ENCODE measurements at regions not wholly inside any gene's neighbourhood (a gene's known extent, or its start where the extent isn't known, plus 50 kb on each side); places are given as distances from the start of the nearest gene placed in this dataset.

DNA sequence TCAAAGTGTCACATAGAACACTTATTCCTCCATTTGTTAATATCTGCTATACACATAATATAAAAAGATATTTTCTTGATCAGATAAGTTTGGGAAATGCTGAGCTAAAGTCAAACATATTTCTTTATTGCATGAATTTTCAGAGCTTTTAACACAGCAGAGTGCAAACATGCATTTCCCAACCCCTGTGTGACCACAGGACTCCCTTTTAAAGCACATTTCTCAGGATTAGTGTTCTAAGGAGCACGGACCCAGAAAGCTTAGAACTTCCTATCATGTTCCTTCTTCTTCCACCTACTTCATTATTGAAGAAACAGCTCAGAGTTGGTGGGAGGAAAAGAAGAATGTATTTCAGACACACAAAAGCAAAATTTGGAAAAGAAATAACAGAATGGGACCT lies 109.1 kb upstream of the CDC42BPA start:
- TF ChIP-seq, protein P1, sequence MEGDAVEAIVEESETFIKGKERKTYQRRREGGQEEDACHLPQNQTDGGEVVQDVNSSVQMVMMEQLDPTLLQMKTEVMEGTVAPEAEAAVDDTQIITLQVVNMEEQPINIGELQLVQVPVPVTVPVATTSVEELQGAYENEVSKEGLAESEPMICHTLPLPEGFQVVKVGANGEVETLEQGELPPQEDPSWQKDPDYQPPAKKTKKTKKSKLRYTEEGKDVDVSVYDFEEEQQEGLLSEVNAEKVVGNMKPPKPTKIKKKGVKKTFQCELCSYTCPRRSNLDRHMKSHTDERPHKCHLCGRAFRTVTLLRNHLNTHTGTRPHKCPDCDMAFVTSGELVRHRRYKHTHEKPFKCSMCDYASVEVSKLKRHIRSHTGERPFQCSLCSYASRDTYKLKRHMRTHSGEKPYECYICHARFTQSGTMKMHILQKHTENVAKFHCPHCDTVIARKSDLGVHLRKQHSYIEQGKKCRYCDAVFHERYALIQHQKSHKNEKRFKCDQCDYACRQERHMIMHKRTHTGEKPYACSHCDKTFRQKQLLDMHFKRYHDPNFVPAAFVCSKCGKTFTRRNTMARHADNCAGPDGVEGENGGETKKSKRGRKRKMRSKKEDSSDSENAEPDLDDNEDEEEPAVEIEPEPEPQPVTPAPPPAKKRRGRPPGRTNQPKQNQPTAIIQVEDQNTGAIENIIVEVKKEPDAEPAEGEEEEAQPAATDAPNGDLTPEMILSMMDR (conservative IDR thresholded peaks at IDR 0.05; ENCODE audit: low read length): no peak
- H3K4me3 ChIP-seq (ENCODE audit: low read length): no peak overlapping the region
- DNase-seq (ENCODE audit: low read depth): no peak

- no peak for DNase-seq (ENCODE audit: low read depth)
- H3K4me3 ChIP-seq (ENCODE audit: low read length): no peak overlapping the region
- TF ChIP-seq, protein P1 (conservative IDR thresholded peaks at IDR 0.05; ENCODE audit: low read length): no peak
Observed at GRCh38 chr1:227424953-227425352, 106.7 kb upstream of the CDC42BPA start.

DNA sequence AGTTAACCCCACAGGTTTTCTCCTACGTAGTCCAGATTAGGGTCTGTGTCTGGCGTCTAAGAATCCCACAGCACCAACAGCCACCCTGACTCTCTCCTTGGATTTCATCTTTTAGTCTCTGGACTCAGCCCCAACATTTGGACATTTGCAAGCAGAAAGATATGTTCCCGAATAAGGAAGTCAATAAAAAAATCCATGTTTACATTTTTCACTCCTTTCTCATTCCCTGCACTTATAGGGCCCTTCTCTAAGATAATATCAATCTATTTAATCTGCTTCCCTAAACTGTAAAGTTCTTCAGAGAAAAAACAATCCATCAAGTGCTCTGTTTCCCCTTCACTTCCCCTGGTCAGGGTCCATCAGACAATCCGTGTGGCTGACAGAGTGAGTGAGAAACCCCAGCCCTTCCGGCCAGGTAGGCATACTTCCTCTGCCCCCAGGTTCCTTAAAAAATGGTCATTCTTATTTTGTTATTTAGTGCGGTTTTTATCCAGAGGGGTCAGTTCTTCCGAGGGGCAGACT lies 105.9 kb upstream of the CDC42BPA start:
- TF ChIP-seq, protein P1 (conservative IDR thresholded peaks at IDR 0.05; ENCODE audit: low read length): no peak
- H3K4me3 ChIP-seq (ENCODE audit: low read length): no peak overlapping the region
- DNase-seq (ENCODE audit: low read depth): peak; percentile 30

GRCh38 chr1:227422581-227422980 lies 104.3 kb upstream of the CDC42BPA start:
- TF ChIP-seq, protein P1 (conservative IDR thresholded peaks at IDR 0.05; ENCODE audit: low read length): no peak
- H3K4me3 ChIP-seq (ENCODE audit: low read length): no peak overlapping the region
- no peak for DNase-seq (ENCODE audit: low read depth)

DNA sequence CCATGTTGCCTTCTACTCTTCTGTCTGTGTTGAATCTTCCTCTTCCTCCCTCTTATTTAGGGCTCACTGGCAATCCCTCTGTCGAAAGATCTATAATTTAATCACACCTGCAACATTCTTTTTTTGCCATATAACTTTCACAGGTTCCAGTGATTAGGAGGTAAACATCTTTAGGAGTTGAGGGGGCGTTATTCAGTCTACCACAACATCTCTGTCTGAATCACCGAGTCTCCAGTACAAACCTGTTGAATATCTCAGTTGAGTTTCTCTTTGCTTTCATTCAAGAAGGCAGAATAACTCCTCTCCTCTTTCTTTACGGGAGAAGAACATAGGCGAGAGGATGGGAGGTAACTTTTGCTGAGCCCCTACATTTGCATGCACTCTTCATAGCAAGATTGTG lies 101.9 kb upstream of the CDC42BPA start:
- TF ChIP-seq, protein P1 (conservative IDR thresholded peaks at IDR 0.05; ENCODE audit: low read length): no peak
- H3K4me3 ChIP-seq (ENCODE audit: low read length): no peak overlapping the region
- DNase-seq (ENCODE audit: low read depth): no peak

GRCh38 chr1:227417756-227418480 lies 99.6 kb upstream of the CDC42BPA start:
- no peak overlapping the region for H3K4me3 ChIP-seq (ENCODE audit: low read length)
- no peak for DNase-seq (ENCODE audit: low read depth)
- TF ChIP-seq, protein P1 (conservative IDR thresholded peaks at IDR 0.05; ENCODE audit: low read length): no peak

GRCh38 chr1:227416156-227416830 lies 98.0 kb upstream of the CDC42BPA start:
- TF ChIP-seq, protein P1 (conservative IDR thresholded peaks at IDR 0.05; ENCODE audit: low read length): no peak
- DNase-seq (ENCODE audit: low read depth): peak; percentile 45
- no peak overlapping the region for H3K4me3 ChIP-seq (ENCODE audit: low read length)

Measured in AG10803 (cell line).